ENCODE measurements at regions not wholly inside any gene's neighbourhood (a gene's known extent, or its start where the extent isn't known, plus 50 kb on each side); places are given as distances from the start of the nearest gene placed in this dataset.

DNA sequence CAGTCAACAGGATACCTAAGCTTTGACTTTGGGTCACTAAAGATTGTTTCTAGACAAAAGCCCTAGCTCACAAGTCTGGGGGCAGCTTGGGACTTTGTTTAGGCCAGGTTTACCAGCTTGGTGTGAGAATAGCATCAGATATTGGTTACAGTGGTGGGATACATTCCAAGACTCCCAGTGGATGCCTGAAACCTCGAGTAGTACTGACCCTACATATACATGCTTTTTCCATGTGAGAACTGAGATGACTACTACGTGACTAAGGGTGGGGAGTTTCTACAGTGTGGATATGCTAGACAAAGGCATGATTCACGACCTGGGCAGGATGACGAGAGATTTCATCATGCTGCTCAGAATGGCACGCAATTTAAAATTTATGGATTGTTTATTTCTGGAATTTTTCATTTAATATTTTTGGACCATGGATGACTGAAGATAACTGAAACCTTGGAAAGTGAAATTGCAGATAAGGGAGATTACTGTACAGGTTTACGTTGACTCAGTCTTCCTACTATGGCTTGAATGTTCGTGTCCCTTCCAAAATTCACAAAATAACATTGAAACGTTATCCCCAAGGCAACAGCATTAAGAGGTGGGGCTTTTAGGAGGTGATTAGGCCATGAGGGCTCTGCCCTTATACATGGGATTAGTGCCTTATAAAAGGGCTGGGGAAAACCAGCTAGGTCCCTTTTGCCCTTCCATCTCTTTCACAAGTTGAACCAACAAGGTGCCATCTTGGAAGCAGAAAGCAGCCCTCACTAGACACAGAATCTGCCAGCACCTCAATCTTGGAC lies 50.2 kb upstream of the CTAGE1 start:
- no peak for DNase-seq (ENCODE audit: low spot score)

DNA sequence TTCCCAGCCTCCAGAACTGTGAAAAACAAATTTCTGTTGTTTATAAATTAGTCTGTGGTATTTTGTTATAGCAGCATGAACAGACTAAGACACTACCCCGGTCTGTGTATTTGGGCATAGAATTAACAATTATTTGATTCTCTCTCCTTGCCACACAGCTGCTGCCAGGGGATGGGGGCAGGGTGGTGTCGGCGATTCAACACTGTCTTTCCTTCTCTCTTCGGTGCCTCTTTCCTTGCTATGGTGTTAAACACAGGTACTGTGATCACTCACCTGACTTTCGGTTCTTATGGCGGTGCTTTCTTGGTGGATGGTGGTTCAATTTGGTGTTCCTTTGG lies 50.8 kb upstream of the CTAGE1 start:
- DNase-seq (ENCODE audit: low spot score): no peak

DNA sequence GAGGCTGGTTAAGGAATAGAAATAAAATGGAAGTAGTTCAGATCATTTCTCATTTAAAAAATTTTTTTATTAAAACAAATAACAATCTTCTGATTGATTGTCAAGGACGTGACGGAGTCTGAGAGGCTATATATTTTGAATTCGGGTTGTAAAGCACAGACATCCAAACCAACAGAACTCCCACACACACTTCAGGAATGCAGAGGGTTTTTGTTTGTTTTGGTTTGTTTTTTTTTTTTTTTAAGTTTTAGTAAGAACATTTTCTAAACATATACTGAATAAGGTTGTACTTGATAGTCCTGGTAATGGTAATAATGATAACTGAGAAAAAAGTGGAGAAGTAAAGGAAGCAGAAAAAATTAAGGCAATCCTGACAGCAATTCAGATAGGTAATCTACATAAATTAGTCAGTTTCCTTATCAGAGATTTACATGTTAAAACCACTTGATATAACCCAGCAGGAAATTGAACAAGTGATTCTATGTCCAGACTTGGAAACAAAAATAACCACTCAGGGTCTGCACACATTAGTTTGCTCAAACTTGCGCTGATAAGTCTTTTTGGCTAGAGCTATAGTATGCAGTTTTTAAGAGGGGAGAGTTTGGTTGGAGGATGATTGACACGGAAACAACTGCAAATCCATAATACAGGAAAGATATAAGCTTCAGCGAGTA lies 51.5 kb upstream of the CTAGE1 start:
- DNase-seq (ENCODE audit: low spot score): no peak

DNA sequence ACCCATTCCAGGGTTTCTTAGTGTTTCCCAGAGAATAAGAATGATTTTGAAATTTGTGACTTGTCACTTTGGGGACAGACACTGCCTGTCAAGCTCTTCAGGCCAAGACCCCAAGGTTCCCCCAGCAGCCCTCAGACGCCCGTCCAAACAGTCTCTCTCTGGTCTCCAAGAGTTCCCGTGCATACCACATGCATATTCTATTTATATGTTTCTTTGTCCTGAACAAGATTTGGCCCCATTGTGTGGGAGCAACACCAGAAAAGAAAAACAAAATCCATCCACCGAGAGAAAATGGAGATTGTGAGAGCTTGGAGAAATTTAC lies 52.2 kb upstream of the CTAGE1 start:
- DNase-seq (ENCODE audit: low spot score): no peak

DNA sequence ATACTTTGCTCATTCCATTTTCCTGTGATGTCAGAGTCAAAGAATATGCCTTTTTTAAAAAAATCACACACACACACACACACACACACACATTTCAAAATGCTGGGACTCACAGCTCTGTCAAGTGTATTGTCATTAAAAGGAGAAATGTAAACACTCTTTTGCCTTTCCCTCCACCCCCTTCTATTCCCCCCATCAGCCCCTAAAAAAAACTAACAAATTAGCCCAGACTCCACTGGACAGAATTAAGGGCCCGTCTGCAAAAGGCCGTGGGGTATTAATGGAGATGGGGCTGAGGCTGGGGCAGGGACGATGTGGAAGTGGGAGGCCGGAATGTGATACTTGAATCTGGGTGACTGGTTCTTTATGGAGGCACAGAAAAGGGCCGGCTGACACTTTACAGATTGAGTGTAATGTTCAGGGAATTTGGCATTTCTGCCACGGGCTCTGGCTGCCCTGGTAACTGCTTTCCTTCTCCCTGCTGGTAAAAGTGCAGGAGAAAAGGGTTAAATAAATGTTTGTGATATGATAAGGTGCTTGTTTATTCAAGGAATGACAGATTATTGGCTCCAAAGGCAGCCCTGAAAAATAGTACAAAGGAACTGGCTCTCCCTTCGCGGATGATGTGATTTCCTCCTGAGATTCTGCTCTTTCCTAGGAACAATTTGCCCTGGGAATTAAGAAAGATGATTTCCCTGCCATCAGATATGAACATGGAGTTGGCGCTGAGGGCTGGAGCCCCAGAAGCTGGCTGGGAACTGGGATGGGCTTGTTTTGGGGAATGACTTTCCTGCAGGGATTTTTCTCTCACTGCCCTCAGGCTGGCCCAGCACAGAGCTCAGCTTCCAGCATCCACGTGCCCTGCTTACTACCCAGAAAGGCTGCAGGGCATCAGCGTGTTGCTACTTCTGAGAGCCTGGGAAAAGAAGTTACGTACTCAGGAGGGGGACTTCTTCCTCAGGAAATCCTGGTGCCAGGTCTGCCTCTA lies 52.8 kb upstream of the CTAGE1 start:
- DNase-seq (ENCODE audit: low spot score): no peak

DNA sequence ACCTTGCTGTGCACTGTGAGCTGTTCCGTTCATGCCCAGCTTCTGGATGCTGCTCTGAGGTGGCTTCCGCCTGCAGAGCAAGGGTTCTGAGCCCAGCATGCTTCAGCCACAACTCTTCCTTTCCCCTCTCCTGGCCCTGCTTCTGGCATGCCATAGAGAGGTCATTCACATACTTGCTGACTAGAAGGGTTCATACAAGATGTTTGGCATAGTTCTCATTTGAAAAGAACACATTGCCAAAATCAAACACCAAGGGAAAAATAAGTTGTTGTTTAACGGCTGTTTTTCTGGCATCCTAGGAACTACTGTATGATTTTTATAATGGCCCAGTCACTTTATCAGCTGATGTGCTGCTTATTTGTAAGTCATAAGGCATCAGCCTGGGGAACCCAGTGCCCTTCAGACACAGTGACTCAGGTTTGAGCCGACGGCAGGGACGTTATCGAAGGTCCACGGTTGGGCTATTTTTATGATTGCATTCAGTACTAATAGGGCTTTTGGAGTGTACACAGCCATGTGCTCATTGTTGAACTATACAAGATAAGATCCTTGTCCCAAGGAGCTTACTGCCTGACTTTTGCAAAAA lies 53.9 kb upstream of the CTAGE1 start:
- no peak for DNase-seq (ENCODE audit: low spot score)

DNA sequence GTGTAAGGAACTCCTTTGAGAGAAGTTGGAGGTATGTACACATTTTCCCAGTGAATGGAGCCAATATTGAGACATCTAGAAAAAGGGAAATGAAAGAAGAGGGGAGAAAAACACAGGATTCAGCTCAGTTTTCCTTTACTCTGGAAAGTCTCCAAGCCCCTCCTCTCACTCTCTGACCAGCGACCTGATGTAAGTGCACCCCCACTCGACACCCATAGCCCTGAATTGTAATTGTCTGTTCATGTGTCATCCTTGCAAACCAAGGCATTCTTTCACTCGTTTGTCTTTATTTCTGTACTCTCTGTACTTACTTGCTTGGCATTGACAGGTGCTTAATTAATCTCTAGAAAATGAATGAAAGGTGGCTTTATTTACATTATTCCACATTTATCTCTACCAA lies 55.7 kb upstream of the CTAGE1 start:
- DNase-seq (ENCODE audit: low spot score): no peak

DNA sequence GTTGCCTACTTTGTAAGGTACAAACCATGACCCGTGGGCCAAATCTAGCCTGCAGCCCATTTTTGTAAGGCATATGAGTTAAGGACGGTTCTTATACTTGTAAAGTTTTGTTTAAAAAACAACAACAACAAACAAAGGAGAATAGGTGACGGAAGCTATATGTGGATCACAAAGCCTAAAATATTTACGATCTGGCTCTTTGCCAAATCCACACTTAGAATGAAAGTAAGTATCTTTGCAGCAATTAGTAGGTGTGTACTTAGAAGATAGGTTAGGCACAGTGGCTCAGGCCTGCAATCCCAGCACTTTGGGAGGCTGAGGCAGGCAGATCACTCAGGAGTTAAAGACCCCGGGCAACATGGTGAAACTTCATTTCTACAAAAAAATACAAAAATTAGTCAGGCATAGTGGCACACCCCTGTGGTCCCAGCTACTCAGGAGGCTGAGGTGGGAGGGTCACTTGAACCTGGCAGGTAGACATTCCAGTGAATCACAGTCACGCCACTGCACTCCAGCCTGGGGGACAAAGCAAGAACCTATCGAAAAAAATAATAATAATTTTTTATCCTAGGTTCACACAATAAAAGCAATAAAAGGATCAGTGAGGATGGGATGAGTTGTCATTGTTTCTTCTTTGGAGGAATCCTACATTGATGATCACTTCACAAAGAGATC lies 57.8 kb upstream of the CTAGE1 start:
- DNase-seq (ENCODE audit: low spot score): no peak

DNA sequence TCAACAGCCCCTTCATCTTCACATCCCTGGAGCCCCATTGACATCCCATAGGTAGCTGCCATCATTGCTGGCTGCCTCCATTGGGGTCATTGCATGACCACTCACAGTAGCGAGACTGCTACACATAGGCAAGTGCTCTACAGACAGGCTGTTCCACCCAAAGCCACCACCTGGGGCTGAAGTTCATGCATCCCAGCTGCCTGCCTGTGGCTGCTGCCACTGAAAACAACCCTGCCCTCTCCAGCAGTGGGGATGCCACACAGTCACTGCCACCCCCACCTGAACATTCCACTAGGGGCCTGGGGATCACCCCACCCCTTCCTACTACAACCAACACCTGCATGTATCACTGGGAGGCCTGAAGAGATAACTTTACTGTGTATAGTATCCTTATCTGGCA lies 59.5 kb upstream of the CTAGE1 start:
- no peak for DNase-seq (ENCODE audit: low spot score)

DNA sequence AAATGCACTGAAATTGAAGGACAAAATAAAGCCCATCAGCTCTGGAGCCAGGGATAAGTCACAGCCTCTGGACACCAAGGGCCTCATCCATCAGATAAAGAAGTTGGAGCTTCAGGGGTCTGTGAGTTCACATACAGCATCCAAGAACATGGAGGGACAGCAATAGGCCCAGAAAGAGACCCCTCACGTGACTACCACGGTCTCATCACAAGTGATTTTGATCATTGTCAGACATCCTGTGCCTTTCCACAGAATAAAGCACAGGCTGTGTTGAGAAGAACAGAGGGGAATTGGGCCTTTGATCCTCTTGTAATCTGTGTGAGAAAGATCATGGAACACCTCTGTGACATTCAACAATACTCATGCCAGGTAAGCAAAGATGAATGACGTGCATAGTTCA lies 65.2 kb upstream of the CTAGE1 start:
- DNase-seq (ENCODE audit: low spot score): no peak

DNA sequence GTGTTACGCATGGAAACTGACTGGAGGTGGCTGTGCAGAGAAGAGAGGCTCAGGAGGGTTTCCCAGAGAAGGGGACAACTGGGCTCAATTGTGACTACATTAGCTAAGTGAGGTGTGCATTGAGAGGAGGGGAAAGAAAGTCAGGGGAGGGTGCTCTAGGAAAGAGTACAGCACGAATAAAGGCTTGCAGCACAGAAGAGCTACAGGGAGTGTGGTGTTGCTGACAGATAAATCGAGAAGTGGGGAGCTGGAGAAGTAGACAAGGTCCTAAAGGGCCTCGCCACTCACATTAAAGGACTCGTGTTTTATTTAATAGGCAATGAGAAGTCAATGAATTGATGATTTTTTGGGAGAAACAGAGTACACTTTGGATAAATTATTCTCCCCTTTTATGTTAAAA lies 65.7 kb upstream of the CTAGE1 start:
- DNase-seq (ENCODE audit: low spot score): no peak

DNA sequence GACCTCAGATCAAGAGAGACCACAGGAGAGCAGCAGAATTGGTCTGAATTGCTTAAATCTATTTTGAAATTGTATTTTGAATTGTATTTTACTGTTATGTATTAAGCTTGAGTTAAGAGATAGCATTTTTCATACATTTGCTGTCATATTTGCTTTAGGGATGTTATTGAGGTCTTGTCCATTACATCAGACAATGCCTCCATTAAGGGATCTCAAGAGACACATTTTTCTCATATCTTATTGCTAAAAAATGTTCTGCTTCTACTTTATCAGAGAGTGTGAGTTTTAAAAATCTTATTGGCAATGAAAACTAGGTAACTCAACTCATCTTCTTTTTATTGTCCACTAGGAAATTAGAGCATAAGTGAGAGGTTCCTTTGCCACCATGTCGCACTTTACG lies 66.8 kb upstream of the CTAGE1 start:
- DNase-seq (ENCODE audit: low spot score): no peak

DNA sequence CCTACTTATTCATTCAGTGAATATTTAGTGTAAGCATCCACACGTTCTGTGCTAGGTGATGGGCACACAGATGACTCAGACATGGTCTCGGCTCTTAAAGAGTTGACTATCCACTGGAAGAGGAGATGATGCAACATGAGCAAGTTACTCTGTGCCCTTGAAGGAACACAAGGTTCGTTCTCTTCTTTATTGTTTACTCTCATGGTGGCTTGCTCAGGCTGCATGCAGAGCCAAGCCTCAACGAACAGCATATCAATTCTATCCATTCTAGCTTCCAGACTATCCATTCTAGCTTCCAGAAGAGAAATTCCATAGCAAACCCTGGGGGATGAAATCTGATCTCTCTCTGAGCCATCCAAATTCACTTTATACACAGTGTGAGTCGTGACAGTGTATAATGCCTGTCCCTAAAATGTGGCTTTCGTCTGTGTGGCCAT lies 68.1 kb upstream of the CTAGE1 start:
- DNase-seq (ENCODE audit: low spot score): no peak

DNA sequence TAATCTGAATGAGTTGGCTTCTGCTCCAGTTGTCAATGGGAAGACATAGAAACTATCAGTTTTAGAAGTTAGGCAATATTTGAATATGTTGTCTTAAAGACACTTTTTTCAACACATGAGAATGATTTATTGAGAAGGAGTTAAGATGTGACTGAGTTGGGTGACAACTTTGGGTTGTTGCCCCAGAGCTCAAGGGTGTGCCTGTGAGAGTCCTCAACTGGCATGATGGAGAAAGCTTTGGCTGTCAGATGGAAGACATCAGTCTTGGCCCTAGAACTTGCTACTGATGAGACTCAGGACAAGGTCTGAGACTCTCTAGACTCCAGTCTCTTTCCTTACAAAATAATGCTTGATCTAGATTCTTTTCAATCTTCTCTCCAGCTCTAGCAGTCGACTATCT lies 69.0 kb upstream of the CTAGE1 start:
- no peak for DNase-seq (ENCODE audit: low spot score)

DNA sequence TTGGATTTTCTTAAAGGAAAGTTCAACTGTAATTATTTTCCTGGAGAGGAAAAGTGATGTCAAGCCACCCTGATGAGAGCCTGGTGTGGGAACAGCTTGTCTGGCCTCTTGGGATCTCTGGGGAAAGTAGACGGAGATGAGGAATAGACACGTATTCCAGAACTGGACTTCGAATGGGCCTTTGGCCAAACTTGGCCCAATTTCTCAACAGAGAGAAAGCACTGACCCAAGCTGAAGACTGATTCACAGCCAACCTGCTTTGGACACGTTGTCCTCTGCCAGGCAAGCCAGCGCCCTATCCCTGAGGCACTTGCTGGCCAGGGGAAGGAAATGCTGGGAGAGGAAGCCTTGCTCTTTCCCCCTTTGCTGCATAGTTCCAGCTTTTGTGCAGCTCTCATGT lies 70.8 kb upstream of the CTAGE1 start:
- DNase-seq (ENCODE audit: low spot score): no peak

DNA sequence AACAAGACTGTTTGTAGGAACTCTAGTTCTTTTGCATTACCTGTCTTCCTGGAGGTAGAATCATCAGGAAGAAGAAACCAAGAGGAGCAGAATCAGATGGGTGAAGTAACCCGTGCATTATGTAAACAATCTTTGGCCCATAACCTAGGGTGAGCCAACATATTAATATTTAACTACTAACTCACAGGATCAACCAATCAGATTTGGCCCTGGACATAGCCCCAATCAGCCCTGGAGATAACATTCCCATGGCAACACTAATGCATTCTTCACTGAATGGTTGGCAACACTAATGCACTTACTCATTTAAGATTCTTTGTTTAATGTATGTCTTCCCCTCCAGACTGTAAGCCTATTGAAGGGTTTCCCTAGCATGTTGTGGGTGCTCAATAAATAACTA lies 72.0 kb upstream of the CTAGE1 start:
- no peak for DNase-seq (ENCODE audit: low spot score)

DNA sequence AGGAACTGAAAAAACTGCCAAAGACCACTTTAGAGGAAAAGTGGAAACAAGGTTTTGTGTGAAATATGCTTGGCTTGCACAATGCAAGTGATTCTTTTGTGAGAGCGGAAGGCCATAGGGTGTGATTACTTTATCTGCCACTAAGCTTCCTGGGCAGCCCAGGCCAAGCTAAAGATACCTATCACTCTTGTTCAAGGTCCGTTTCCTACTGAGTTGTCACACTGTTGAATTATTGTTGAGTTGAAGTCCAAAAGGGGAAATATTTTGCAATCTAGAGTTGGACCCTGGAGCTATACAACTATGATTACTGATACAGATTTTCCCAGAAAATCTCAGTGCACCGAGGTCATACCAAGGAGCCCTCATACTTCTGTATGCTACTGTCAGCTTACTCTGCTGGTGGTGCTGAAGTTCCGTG lies 72.7 kb upstream of the CTAGE1 start:
- DNase-seq (ENCODE audit: low spot score): no peak

DNA sequence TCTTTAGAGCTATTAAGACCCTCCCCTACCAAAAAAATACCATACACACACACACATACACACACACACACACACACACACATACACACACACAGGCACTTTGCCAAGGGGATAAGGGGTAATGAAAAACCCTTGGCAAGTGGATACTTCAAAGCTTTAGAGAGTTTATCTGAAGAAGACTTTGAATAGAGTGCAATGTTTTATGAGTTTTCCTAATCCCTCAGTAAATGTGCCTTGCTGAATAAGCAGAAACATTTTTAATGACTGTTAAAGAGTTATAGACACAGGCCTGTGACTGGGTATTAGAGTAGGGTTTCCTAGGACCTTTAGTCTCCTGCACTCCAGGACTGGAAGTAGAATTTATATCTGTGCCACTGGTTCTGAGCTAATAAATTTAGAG lies 75.5 kb upstream of the CTAGE1 start:
- no peak for DNase-seq (ENCODE audit: low spot score)

DNA sequence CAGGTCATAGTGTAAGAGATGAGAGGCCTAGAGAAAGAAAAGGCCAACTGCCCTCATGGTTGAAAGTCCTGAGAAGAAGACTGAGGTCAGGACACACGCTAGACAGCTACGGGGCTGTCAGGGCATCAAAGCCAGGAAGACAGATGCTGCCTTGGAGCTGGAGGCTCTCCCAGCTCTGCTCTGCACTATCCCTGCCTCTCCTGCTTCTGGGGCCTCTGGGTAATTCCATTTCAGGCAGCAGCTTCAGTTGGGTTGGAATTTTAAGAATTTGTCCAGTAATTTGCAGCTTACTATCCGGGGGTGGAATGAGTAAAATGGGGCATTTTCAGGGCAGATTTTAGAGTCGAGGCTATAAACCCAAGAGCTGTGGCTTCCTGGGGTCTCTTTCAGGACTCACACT lies 76.2 kb upstream of the CTAGE1 start:
- DNase-seq (ENCODE audit: low spot score): no peak

DNA sequence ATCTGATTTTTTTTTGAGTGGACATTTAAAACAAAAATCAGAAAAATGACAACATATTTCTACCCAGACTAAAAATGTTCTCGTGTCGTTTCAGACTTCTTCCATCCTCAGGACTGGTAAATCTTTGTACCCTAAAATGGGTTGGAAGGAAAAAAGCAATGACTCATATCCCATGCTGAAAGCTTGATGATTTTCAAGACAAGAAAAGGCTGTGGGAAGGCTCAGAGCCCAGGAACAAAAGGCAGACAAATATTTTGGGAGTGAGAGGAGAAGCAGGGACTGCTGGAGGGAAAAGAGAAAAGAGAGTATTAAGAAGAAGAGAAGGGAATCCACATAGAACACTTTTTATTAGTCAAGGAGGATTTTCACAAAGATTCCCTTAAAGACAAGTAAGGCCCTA lies 77.1 kb upstream of the CTAGE1 start:
- no peak for DNase-seq (ENCODE audit: low spot score)

DNA sequence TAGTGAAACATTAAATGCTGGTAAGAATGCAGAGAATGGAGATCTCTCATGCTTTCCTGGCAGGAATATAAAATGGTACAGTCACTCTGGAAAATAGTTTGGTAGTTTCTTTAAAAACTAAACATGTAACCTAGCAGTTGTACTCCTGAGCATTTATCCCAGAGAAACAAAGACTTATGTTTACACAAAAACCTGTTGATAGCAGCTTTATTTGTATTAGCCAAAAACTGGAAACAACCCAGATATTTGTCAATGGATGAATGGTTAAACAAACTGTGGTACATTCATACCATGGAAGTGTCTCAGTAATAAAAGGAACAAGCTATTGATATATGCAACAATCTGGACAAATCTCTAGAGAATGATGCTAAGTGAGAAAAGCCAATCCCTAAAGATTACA lies 81.7 kb upstream of the CTAGE1 start:
- no peak for DNase-seq (ENCODE audit: low spot score)

DNA sequence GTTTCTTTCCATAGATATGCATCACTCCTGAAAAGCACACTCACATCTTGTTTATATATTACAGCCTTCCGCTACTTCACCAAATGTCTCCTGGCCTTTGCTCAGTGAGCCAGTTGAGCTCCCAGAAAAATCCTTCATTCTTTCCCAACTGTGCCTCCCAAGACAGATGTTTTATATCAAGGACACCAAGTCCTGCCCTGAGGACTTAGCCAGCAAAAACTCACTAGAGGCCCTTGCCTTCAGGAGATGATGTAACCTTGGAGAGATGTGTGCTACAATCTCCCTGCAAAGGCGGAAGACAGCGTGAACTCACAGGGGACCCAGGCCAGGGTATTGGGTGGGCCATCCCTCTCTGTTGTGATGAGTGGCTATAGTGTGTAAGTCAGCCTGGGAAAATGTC lies 86.1 kb upstream of the CTAGE1 start:
- DNase-seq (ENCODE audit: low spot score): no peak

All from CD4-positive, alpha-beta T cell treated with Interleukin-2 at 100 ng/mL for 4 hours (primary cell).